Lower leg skin (tissue), 3 donors: ENCODE measurements at regions not wholly inside any gene's neighbourhood (a gene's known extent, or its start where the extent isn't known, plus 50 kb on each side); places are given as distances from the start of the nearest gene placed in this dataset.

Source experiments
- POLR2A ChIP-seq, 2 donors: fragments of 450-650 bp; IDR thresholded peaks; one replicate each; pipeline ENCODE4 v1.6.1; 2016 to 2017; ENCODE audit warnings: antibody characterized with exemption in 2 of 2, mild to moderate bottlenecking in 1 of 2, moderate library complexity in 1 of 2
- TF ChIP-seq, protein P1 (sequence below), 3 donors: fragments of 450-650 bp; IDR thresholded peaks; one replicate each; pipeline ENCODE4 v1.5.1; 2016; ENCODE audit warnings: antibody characterized with exemption in 3 of 3, mild to moderate bottlenecking in 3 of 3, moderate library complexity in 2 of 3

DNA sequence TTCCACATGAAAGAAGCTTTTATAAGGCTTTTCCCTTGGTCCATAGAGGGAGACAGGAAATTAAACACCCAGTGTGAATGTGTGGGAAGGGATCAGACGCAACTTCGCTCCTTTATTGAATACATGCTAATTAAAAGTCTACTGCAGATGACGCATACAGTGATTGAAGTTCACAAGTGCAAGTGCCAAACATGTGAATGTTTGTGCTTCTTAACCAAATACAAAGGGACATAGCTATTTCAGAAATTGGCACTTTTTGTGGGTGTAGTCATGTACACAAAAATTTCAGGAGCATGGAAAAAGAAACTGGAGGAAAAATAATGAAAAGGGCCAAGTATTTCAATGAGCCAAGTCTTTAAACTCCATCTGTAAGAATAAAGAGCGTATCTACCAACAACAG lies 283.7 kb downstream of the SKAP2 start:
- TF ChIP-seq, protein P1, sequence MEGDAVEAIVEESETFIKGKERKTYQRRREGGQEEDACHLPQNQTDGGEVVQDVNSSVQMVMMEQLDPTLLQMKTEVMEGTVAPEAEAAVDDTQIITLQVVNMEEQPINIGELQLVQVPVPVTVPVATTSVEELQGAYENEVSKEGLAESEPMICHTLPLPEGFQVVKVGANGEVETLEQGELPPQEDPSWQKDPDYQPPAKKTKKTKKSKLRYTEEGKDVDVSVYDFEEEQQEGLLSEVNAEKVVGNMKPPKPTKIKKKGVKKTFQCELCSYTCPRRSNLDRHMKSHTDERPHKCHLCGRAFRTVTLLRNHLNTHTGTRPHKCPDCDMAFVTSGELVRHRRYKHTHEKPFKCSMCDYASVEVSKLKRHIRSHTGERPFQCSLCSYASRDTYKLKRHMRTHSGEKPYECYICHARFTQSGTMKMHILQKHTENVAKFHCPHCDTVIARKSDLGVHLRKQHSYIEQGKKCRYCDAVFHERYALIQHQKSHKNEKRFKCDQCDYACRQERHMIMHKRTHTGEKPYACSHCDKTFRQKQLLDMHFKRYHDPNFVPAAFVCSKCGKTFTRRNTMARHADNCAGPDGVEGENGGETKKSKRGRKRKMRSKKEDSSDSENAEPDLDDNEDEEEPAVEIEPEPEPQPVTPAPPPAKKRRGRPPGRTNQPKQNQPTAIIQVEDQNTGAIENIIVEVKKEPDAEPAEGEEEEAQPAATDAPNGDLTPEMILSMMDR (IDR thresholded peaks at IDR 0.05) = no peak
- TF ChIP-seq POLR2A (IDR thresholded peaks at IDR 0.05) = no peak
